Forelimb muscle (tissue), 1 donor: ENCODE measurements at regions not wholly inside any gene's neighbourhood (a gene's known extent, or its start where the extent isn't known, plus 50 kb on each side); places are given as distances from the start of the nearest gene placed in this dataset.
"Not testable (repeated sequence)": the region's sequence is repeated elsewhere in the genome, so short reads cannot be mapped to it uniquely, and the experiment has no call there.

Experiments
- DNase-seq: peaks from one replicate; pipeline ENCODE4 v3.0.0-alpha.2; 2013; ENCODE audit warnings: low read depth

DNA sequence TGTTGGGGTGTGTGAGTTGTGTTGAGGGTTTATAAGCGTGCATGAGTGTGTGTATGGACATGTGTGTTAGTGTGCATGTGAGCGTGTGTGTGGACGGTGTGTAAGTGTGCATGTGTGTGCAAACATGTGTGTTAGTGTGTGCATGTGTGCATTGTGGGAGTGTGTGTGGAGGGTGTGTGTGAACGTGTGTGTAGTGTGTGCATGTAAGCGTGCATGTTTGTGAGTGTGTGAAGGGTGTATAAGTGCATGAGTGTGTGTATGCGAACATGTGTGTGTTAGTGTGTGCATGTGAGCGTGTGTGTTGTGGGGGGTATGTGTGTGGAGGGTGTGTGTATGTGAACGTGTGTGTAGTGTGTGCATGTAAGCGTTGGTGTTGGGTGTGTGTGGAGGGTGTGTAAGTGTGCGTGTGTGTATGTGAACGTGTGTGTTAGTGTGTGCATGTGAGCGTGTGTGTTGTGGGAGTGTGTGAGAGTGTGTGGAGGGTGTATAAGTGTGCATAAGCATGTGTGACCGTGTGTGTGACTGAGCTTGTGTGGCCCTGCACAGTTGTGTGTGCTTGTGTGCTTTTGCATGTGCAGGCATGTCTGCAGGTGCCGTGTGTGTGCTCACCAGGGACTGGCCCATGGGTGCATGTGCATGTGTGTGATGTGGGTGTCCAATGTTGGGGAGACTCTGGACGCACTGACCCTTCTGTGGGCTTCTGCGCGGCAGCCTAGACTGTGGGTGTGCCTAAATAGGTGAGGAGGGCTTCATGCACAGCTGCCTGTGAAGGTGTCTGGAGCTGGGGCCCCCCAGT lies 866.2 kb downstream of the TBC1D22A start:
- DNase-seq = no peak

DNA sequence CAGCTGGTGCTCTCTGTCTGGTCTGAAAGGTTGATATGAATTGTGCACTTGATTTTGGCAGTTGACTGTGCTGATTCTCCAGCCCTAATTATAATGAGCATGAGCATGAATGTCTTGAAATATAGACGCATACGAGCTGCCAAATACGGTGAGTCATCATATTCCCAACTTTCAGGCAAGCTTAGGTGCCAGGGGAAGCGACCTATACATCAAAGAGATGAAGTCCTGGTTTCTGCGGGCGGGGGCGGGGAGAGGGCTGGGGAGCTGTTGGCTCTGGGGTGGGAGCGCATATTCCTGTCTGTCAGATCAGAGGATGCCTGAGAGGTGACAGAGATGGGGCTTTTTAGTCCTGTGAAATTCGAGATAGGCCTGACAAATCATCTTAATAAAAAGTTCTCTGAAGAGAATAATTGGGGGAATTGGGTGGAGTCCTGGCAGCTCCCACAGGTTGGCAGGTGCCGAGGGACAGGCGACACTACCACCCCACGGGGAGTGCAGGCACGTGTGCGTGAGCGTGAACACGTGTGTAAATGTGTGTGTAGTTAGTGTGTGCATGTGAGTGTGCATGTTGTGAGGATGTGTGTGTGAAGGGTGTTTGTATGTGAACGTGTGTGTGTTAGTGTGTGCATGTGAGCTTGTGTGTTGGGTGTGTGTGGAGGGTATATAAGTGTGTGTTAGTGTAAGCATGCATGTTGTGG lies 865.3 kb downstream of the TBC1D22A start:
- DNase-seq = no peak

DNA sequence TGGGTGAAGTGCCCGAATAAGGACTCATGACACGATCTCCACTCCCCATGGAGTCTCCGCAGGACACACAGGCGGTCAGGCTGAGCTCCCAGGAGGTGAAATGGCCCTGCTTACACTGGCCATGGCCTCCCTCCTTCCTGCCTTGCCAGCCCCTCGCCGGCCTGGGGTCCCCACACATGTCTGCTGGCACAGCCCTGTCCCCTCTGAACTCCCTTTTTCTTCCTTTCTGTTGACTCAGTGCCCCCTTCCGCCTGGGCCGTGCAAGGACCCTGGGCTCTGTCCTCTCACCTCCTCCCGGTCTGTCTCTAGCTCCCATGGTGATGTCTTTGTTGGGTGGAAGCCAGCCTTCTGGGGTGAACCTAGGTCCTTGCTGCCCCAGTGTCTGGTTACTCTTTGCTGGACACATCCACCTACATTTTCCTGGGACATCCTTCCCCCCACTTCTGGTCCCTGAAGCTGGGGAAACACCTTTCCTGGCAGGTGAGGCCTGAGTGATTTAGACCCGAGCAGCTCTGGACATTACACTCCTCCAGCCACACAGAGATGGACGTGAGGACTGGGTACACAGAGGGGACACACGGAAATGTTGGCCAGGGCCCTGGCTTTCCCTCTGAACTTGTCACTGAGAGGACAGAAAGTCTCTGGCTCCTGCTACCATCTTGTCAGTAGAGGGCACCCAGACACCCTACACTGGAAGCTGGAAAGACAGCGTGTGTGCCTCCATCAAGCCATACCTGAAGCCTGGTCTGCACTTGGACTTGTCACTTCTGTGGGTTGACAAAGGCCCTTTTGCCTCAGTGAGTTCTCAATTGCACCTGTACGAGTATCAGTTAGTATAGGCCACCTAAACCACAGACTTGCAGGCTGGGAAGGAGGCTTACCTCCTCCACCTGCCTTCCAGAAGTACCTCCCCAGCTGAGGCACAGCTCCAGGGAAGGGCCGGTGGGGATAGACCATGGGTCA lies 864.3 kb downstream of the TBC1D22A start:
- no peak for DNase-seq

DNA sequence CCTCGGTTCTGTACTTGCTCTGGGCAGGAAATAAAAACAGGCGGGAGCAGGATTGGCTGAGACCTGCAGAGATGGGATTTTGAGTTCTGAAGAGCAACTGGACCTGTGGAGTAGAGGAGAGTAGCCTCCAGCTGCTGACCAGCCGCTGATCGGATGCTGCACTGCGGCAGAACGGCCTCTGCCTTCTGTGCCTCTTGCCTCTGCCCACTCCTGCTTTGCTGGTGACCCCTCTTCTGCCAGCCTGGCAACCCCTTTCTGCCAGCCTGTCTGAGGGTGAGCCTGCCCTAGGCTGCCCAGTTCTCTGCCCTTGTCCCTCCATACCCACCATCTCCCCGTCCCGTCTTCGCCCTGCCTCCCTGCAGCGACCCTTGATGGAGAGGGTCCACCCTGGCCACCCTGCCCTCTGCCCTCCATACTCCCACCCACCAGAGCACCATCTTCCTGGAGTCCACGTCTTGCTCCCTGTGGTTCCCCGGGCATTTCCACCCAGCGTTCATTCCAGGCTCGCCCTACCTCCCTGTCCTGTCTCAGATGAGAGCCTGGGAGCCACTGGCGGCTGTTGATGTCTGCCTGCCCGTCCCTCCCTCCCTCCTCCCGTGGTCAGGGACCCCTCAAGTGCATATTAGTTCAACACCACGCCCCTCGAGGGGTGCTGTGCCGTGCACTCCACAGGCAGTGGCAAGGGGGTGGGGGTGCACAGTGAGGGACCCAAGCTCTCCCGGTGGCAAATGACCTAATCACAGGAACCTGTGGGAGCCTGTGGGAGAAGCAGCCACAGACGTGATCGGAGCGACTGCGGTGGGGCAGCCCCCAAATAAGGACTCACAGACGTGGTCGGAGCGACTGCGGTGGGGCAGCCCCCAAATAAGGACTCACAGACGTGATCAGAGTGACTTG lies 863.3 kb downstream of the TBC1D22A start:
- DNase-seq = no peak

DNA sequence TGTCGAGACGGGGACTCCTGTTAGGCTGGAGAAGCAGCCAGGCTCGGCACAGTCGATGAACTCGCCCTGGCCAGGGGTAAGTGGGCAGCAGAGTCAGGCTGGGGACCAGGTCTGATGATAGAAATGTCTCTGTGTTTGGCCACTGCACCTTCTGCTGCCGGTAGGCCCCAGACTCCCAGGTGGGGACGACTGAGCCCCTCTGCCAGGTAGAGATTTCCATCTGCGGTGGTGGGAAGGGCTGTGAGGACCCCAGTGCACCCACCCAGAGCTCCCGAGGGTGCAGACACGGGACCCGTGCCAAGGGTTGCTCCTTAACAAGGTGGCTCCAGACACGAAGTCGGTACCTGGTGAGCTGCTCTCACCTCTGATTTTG lies 862.5 kb downstream of the TBC1D22A start:
- no peak for DNase-seq

DNA sequence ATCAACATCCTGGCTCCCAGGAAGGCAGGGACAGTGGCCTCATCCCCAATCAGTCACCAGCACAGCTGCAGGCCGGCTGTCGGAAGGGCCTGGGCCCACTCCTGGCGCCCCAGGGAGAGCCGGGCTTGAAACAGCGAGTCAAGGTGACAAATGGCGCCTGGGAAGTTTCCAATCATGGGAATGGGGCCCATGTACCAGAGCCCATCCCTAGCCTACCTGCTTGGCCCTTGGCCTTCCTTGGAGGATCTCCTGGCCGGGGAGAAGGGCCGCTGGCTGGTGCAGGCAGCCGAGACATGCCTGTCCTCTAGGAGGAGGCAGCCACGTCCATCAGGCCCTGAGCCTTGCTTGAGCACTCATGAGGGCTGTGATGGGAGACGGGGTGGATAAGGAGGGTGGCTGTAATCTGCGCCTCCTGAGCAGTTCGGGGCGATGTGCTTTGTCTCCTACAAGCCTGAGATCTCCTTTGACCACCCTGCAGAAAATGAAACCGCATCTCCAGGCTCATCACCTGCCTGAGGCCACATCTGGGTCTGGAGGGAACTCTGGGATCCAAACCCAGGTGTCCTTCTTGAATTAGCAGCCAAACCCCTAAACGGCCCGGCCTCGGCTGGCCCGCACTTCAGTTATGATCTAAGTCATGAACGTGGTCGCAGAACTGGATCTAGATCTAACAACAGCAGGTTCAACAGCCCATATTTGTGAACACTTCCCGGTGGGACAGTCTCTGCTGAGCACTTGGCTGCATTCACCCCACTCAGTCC lies 862.0 kb downstream of the TBC1D22A start:
- no peak for DNase-seq

DNA sequence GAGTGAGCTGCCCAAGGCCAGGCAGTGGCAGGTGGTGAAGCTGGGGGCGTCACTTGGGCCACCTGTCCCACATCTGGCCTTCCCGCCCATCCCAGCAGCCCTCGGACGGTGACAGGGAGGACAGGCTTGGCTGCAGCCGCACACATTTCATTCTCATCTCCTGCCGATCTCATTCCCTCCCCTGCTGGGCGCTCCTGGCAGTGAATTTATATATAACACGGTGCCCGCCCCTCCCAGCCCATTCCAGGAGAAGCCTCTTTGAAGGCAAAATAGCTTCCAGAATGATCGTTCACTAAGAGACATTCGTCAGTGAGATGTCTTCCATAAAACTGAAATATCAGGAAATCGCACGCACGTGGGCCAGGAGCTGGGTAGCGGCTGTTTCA lies 861.3 kb downstream of the TBC1D22A start:
- DNase-seq = no peak

DNA sequence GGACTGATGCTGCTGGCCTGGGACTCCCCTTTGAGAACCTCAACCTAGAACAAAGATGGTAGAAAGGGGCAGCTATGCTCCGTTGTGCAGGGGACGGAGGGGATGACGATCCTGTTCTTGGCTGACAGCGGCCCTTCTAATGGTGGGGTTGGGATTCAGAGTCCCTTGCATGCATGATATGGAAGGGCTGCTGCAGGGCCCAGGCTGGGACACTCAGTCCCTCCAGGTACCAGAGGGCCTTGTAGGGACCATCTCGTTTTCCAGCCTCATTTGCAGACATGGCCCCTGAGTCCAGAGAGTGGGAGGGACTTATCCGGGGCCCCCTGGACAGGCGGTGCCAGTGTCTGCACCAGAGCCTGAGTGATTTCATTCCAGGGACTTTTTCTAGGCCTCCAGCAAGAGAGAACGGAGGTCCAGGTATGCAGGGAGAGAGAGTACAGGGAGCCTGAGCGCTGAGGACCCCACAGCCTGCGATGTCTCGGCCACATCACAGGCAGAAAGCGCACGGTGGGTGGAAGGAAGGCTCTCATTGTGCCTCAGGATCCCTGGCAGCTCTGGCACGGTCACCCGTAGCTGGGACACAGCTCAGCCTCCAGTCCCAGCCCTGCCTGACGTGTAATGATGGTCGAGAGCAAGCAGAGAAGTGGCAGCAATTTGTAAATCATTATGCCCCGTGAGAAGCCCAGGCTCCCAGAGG lies 860.8 kb downstream of the TBC1D22A start:
- DNase-seq = no peak

DNA sequence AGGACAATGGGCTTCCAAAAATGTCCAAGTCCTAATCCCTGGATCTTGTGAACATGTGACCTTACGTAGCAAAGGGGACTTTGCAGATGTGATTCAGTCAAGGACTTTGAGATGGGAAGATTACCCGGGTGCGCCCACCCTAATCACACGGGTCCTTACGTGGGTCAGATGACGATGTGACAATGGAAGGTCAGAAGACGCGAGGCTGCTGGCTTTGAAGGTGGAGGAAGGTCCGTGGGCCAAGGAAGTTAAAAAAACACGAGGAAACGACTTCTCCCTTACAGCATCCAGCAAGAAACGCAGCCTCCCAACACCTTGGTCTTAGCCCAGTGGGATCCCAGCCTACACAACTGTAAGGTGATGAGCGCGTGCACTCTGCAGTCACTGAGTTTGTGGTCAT lies 860.1 kb downstream of the TBC1D22A start:
- DNase-seq = no peak

DNA sequence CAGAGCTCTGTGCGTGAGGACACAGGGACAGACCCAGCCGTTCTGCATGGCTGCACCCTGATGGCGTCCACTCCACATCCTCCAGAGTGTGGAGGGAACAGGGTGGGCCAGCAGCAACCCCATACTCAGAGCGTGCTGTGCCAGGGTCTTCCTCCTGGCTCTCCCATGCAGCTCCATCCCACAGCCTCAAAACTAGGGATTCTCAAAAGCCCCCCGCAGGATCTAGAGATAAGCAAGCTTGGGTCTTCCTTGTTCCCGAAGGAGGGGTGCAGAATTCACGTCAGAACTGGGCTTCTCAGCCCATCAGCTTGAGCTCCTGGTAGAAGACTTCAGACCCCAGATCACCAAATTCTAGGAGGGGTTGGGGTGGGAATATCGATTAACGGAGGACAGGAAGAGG lies 858.8 kb downstream of the TBC1D22A start:
- DNase-seq = no peak

DNA sequence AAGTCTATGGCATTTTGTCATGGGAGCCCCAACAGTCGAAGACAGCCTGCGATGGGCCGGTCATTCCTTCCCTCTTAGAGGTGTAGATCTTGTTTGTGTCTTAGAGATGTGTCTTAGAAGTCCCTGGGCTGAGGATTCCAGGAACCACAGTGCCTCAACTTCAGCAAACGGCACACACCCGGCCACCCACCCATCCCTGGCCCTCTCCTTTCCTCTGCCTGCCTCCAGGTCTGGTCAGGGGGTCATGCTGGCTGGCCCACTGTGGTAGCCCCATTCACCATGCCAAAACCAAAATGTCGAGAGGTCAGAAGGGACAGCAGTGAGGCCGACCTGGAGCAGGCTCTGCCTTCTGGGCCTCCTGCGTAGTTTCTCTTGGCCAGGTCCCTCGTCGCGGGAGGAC lies 857.9 kb downstream of the TBC1D22A start:
- no peak for DNase-seq

DNA sequence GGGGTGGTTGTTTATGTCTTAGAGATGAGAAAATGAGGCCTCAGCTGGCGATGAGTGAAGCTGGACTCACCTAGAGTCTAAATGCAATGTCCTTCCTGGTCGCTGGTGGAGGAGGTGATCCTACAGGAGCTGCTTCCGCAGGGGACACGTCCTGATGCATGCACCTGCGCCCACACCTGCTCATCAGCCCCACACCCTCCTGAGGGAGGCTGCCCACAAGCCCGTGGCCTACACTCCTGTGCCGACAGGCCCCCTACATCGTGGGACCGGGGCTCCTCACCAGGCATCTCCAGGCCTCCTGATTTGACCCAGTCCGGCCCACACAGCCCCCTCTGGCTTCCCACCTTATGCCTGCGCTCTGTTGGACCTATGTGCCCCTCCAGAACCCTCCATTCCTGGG lies 857.2 kb downstream of the TBC1D22A start:
- DNase-seq = no peak

DNA sequence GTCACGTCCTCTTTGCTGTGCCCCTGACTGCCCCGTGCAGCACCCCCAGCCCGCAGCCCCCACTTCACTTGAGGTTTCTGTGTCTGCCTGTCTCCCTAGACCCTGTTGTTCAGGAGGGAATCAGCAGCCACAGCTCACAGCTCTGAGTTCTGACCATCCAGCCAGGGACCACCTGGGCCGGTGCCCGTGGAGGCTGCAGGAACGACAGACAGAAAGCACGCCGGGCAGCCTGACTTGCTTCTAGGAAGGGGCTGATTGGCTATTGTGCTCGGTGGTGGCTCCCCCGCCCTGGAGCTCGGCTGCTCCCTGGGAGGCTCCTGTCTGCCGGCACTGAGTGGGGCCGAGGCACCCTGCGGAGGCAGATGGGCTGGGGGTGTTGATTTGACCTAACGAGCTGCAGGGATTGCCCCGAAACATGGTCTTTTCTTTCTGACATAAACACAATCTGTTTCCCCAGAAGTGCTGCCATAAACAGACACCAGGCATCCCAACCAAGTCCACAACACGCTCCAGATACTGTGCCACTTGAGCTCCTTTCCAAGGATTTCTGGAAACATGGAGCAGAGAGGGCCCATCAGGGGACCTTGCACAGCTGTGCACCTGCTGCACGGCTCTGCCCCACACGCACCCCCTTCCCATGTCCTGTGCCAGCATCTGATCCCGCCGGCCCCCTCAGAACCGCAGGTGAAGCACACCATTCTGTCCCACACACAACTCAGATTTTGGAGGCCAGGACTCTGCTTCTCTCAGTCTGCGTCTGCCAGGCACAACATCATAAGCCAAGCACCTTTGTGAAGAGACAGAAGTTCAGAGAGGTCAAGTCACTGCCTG lies 855.9 kb downstream of the TBC1D22A start:
- DNase-seq = no peak

DNA sequence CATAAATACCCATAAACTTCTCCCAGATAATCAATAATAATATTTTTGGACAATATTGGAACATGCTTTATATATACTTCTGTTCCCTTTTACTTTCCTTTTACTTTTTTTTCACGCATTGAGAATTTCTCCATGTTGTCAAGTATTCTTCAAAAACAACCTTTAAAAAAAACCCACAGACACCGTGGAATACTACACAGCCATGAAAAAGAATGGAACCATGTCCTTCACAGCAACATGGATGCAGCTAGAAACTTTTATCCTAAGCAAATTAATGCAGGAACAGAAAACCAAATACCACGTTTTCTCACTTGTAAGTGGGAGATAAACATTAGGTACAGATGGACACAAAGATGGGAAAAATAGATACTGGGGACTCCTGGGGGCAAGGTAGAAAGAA lies 854.7 kb downstream of the TBC1D22A start:
- DNase-seq = no peak

DNA sequence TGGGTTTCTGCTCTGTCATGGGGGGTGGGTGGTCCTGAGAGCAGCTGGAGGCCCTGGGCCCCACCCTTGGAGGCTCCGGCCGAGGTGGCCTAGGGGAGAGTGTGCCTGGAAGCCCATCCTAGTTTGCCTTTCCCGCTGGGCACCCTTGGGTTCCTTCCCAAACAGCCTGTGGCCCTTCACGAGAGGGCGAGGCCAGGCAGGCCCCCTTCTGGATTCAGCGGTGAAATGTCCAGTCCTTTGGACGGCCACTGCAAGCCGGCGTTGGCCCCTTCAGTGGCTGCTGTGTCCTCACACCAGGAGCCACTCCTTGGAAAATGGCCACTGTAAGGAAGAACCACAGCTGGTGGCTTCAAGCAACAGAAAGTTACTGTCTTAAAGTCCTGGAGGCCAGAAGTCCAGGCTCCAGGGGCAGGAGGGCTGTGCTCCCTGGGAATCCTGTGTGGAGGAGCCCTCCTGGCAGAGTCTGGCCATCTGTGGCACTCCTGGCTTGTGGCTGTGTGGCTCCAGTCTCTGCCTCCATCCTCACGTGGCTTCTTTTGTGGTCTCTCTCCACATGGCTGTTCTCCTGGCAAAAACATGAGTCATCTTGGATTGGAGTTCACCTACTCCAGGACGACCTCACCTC lies 854.1 kb downstream of the TBC1D22A start:
- no peak for DNase-seq

DNA sequence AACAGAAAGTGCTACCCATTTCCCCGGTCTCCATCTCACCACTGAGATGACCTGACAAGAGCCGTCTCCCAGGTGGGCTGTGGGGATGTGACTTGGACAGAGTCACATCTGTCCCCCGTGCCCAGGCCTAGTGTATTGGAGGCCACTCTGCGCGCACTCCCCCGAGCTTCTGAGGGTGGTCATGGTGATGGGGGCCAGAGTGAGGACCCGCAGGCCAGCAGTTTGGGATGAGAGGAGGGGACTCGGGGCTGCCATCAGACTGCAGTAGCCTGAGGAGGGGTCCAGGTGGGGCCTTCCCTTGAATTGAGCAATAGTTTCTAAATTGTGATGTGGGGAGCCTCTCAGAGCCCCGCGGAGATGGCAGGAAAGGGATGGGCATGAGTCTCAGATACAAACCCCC lies 852.6 kb downstream of the TBC1D22A start:
- no peak for DNase-seq

DNA sequence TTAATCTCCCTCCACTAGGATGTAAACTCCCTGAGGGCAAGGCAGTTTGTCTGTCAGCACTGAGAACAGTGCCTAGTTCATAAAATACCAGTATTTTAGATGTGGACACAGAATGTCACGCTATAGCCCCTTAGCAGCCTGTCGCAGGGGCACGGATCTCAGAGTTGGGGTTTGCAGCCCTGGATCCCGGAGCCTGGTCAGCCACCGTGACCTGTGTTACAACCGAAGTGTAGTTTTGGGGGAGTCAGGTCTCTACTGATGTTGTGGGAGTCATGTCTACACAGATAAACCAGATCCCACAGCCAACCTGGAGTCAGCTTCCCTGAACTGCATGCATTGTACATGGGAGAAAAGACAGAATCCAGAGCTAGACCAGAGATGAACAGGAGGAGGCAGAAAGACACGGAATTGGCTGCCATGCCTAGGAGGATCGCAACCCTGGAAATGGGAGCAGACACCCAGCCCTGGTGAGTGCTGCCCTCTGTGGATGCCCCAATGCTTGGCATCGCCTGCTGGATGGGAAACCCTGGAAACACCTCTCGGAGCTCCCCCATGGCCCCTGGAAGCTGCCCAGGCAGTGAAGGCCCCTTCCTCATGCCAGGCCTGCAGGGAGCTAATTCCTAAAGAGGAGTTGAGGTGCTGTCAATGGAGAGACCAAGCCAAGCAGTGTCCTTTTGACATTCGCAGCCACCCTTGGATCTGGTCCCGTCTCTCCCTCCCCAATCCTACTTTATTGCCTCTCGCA lies 851.3 kb downstream of the TBC1D22A start:
- no peak for DNase-seq

DNA sequence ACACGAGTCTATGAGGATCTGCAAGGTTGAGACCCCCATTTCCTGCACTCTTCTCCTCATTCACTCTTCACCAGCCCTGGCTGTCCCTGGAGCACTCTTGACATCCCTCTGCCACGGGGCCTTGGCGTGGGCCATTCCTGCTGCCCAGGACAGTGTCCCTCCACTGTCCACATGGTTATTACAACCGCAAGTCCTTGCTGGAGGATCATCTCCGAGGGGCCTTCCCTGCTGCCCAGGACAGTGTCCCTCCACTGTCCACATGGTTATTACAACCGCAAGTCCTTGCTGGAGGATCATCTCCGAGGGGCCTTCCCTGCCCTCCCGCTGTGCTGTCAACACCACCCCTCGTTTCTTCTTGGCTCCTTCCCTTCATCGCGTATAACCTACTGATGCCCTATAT lies 850.7 kb downstream of the TBC1D22A start:
- DNase-seq = not testable (repeated sequence)
